ENCODE measurements at regions not wholly inside any gene's neighbourhood (a gene's known extent, or its start where the extent isn't known, plus 50 kb on each side); places are given as distances from the start of the nearest gene placed in this dataset.

GRCh38 chr5:68754536-68754935, 339.3 kb upstream of the SLC30A5 start:
- intact Hi-C loops (cut with DNase I) = no loop called here
- no peak for DNase-seq

GRCh38 chr5:68755293-68755692, 338.5 kb upstream of the SLC30A5 start:
- Histone ChIP-seq H3K27ac (ENCODE audit: low read depth in 2 of 2, low read length in 2 of 2) (no peak overlapping the region), H3K27me3 (ENCODE audit: control insufficient read depth, insufficient read depth, low read length) (no peaks in the 10 kb centered on the region), H3K9ac (ENCODE audit: low read length in 3 of 3) (no peak overlapping the region), H3K9me3 (ENCODE audit: control insufficient read depth in 2 of 3, insufficient read depth in 1 of 3, low read length in 3 of 3) (no peaks in the 10 kb centered on the region), H3K4me1 (ENCODE audit: control insufficient read depth in 2 of 3, insufficient read depth in 2 of 3, low read depth in 1 of 3, low read length in 3 of 3) (no peaks in the 10 kb centered on the region), H3K36me3 (ENCODE audit: control insufficient read depth in 2 of 3, insufficient read depth in 3 of 3, low read length in 3 of 3) (no peaks in the 10 kb centered on the region), H3K4me3 (ENCODE audit: low read length in 3 of 3) (no peak overlapping the region)
- no peak for TF ChIP-seq CTCF (IDR thresholded peaks at IDR 0.05; ENCODE audit: borderline replicate concordance, extremely low read depth, insufficient read depth)
- no peak for DNase-seq
- FAIRE-seq = no peak
- intact Hi-C loops (cut with DNase I) = no loop called here

More at GRCh38 chr5:68754536-68754935, 339.3 kb upstream of the SLC30A5 start:
- Histone ChIP-seq H3K9ac (ENCODE audit: low read length in 3 of 3) (no peak overlapping the region), H3K4me3 (ENCODE audit: low read length in 3 of 3) (no peak overlapping the region), H3K27ac (ENCODE audit: low read depth in 2 of 2, low read length in 2 of 2) (no peak overlapping the region), H3K9me3 (ENCODE audit: control insufficient read depth in 2 of 3, insufficient read depth in 1 of 3, low read length in 3 of 3) (no peaks in the 10 kb centered on the region), H3K36me3 (ENCODE audit: control insufficient read depth in 2 of 3, insufficient read depth in 3 of 3, low read length in 3 of 3) (no peaks in the 10 kb centered on the region), H3K27me3 (ENCODE audit: control insufficient read depth, insufficient read depth, low read length) (no peaks in the 10 kb centered on the region), H3K4me1 (ENCODE audit: control insufficient read depth in 2 of 3, insufficient read depth in 2 of 3, low read depth in 1 of 3, low read length in 3 of 3) (no peaks in the 10 kb centered on the region)
- FAIRE-seq = no peak
- TF ChIP-seq CTCF (IDR thresholded peaks at IDR 0.05; ENCODE audit: borderline replicate concordance, extremely low read depth, insufficient read depth) = no peak

- Histone ChIP-seq H3K36me3 (ENCODE audit: control insufficient read depth in 2 of 3, insufficient read depth in 3 of 3, low read length in 3 of 3) (no peaks in the 10 kb centered on the region), H3K9ac (ENCODE audit: low read length in 3 of 3) (no peak overlapping the region), H3K27me3 (ENCODE audit: control insufficient read depth, insufficient read depth, low read length) (no peaks in the 10 kb centered on the region), H3K4me1 (ENCODE audit: control insufficient read depth in 2 of 3, insufficient read depth in 2 of 3, low read depth in 1 of 3, low read length in 3 of 3) (no peaks in the 10 kb centered on the region), H3K4me3 (ENCODE audit: low read length in 3 of 3) (no peak overlapping the region), H3K9me3 (ENCODE audit: control insufficient read depth in 2 of 3, insufficient read depth in 1 of 3, low read length in 3 of 3) (no peaks in the 10 kb centered on the region), H3K27ac (ENCODE audit: low read depth in 2 of 2, low read length in 2 of 2) (no peak overlapping the region)
- no peak for FAIRE-seq
- intact Hi-C loops (cut with DNase I) = no loop called here
- DNase-seq = no peak
- TF ChIP-seq CTCF (IDR thresholded peaks at IDR 0.05; ENCODE audit: borderline replicate concordance, extremely low read depth, insufficient read depth) = no peak
Measured at GRCh38 chr5:68757006-68757405, 336.8 kb upstream of the SLC30A5 start.

GRCh38 chr5:68757626-68758212, 336.1 kb upstream of the SLC30A5 start:
- no peak for TF ChIP-seq CTCF (IDR thresholded peaks at IDR 0.05; ENCODE audit: borderline replicate concordance, extremely low read depth, insufficient read depth)
- DNase-seq (no peak), FAIRE-seq (no peak)
- H3K27me3 ChIP-seq (ENCODE audit: control insufficient read depth, insufficient read depth, low read length) = no peaks in the 10 kb centered on the region
- H3K4me1 ChIP-seq (ENCODE audit: control insufficient read depth in 2 of 3, insufficient read depth in 2 of 3, low read depth in 1 of 3, low read length in 3 of 3) = no peaks in the 10 kb centered on the region
- H3K9ac ChIP-seq (ENCODE audit: low read length in 3 of 3) = no peak overlapping the region
- H3K4me3 ChIP-seq (ENCODE audit: low read length in 3 of 3) = no peak overlapping the region
- H3K36me3 ChIP-seq (ENCODE audit: control insufficient read depth in 2 of 3, insufficient read depth in 3 of 3, low read length in 3 of 3) = no peaks in the 10 kb centered on the region
- no peaks in the 10 kb centered on the region for H3K9me3 ChIP-seq (ENCODE audit: control insufficient read depth in 2 of 3, insufficient read depth in 1 of 3, low read length in 3 of 3)
- H3K27ac ChIP-seq (ENCODE audit: low read depth in 2 of 2, low read length in 2 of 2) = no peak overlapping the region
- intact Hi-C loops (cut with DNase I) = no loop called here

Data from kidney (tissue), 13 donors.